ENCODE measurements at regions not wholly inside any gene's neighbourhood (a gene's known extent, or its start where the extent isn't known, plus 50 kb on each side); places are given as distances from the start of the nearest gene placed in this dataset.

- peak in 2 of 4 donors; percentile 42 to 60 for ATAC-seq
- TF ChIP-seq CTCF (IDR thresholded peaks at IDR 0.05): no peak
- Histone ChIP-seq H3K27me3 (ENCODE audit: insufficient read depth in 3 of 3, low read length in 2 of 3) (no peaks in the 10 kb centered on the region), H3K9me3 (no peaks in the 10 kb centered on the region), H3K4me1 (no peaks in the 10 kb centered on the region), H3K4me3 (no peak overlapping the region), H3K36me3 (ENCODE audit: insufficient read depth in 1 of 2, low read depth in 1 of 2) (no peaks in the 10 kb centered on the region), H3K27ac (no peak overlapping the region)
- no peak for DNase-seq
- 64 to 85% (median 70%) methylated on average over 4 of the region's 4 CpGs for WGBS, 3 donors
- intact Hi-C loops (cut with DNase I): no loop called here
Measured at GRCh38 chr12:115306380-115306779, 622.4 kb upstream of the TBX3 start.

GRCh38 chr12:115305867-115306266, 621.9 kb upstream of the TBX3 start:
- 79 to 92% (median 80%) methylated on average over 3 of the region's 3 CpGs for WGBS, 3 donors

GRCh38 chr12:115305275-115305674, 621.3 kb upstream of the TBX3 start:
- H3K27me3 ChIP-seq (ENCODE audit: insufficient read depth in 3 of 3, low read length in 2 of 3): no peaks in the 10 kb centered on the region
- no peak for TF ChIP-seq CTCF (IDR thresholded peaks at IDR 0.05)
- ATAC-seq: no peak
- intact Hi-C loops (cut with DNase I): no loop called here
- no peaks in the 10 kb centered on the region for H3K36me3 ChIP-seq (ENCODE audit: insufficient read depth in 1 of 2, low read depth in 1 of 2)
- no peak for DNase-seq
- no peaks in the 10 kb centered on the region for H3K4me1 ChIP-seq
- WGBS, 3 donors: 95 to 99% (median 96%) methylated on average over 4 of the region's 4 CpGs
- no peak overlapping the region for H3K27ac ChIP-seq
- H3K4me3 ChIP-seq: no peak overlapping the region
- H3K9me3 ChIP-seq: no peaks in the 10 kb centered on the region

More at GRCh38 chr12:115305867-115306266, 621.9 kb upstream of the TBX3 start:
- Histone ChIP-seq H3K4me1 (no peaks in the 10 kb centered on the region), H3K4me3 (no peak overlapping the region), H3K27me3 (ENCODE audit: insufficient read depth in 3 of 3, low read length in 2 of 3) (no peaks in the 10 kb centered on the region), H3K27ac (no peak overlapping the region), H3K9me3 (no peaks in the 10 kb centered on the region), H3K36me3 (ENCODE audit: insufficient read depth in 1 of 2, low read depth in 1 of 2) (no peaks in the 10 kb centered on the region)
- no peak for TF ChIP-seq CTCF (IDR thresholded peaks at IDR 0.05)
- ATAC-seq: peak in 2 of 4 donors; percentile 33 to 76
- intact Hi-C loops (cut with DNase I): no loop called here
- no peak for DNase-seq

GRCh38 chr12:115303723-115304309, 619.8 kb upstream of the TBX3 start:
- no peak for TF ChIP-seq CTCF (IDR thresholded peaks at IDR 0.05)

GRCh38 chr12:115297445-115297844, 613.5 kb upstream of the TBX3 start:
- H3K27me3 ChIP-seq (ENCODE audit: insufficient read depth in 3 of 3, low read length in 2 of 3): no peaks in the 10 kb centered on the region
- H3K27ac ChIP-seq: no peak overlapping the region
- no peaks in the 10 kb centered on the region for H3K36me3 ChIP-seq (ENCODE audit: insufficient read depth in 1 of 2, low read depth in 1 of 2)
- H3K4me3 ChIP-seq: no peak overlapping the region
- intact Hi-C loops (cut with DNase I): no loop called here
- no peaks in the 10 kb centered on the region for H3K9me3 ChIP-seq
- no peaks in the 10 kb centered on the region for H3K4me1 ChIP-seq
- TF ChIP-seq CTCF (IDR thresholded peaks at IDR 0.05): no peak
- DNase-seq: no peak
- 79 to 85% (median 80%) methylated on average over 2 of the region's 2 CpGs for WGBS, 3 donors
- no peak for ATAC-seq

More at GRCh38 chr12:115303723-115304309, 619.8 kb upstream of the TBX3 start:
- no peaks in the 10 kb centered on the region for H3K36me3 ChIP-seq (ENCODE audit: insufficient read depth in 1 of 2, low read depth in 1 of 2)
- H3K4me3 ChIP-seq: no peak overlapping the region
- H3K27ac ChIP-seq: no peak overlapping the region
- H3K9me3 ChIP-seq: no peaks in the 10 kb centered on the region
- ATAC-seq (no peak), DNase-seq (no peak)
- intact Hi-C loops (cut with DNase I): no loop called here
- H3K27me3 ChIP-seq (ENCODE audit: insufficient read depth in 3 of 3, low read length in 2 of 3): no peaks in the 10 kb centered on the region
- WGBS, 3 donors: 66 to 84% (median 79%) methylated on average over 4 of the region's 4 CpGs
- no peaks in the 10 kb centered on the region for H3K4me1 ChIP-seq

Measured in psoas muscle (tissue), 7 donors.